ENCODE measurements at regions not wholly inside any gene's neighbourhood (a gene's known extent, or its start where the extent isn't known, plus 50 kb on each side); places are given as distances from the start of the nearest gene placed in this dataset.

GRCh38 chr4:82268826-82269193 lies 105.0 kb downstream of the HNRNPD start:
- ChIA-PET CTCF (ENCODE audit: partially characterized antibody) (interaction anchor here (0.6 to 3.7 kb wide), 36 partner anchors 10 to 873 kb away, joined by 3 to 26 read pairs (median 4); no protein-coding TSS in a partner anchor), POLR2A (ENCODE audit: partially characterized antibody) (interaction anchor here (0.7 to 1.7 kb wide), 2 partner anchors 10 to 617 kb away, joined by 3 to 4 read pairs; no protein-coding TSS in a partner anchor)
- H3K14ac ChIP-seq (ENCODE audit: insufficient read length), result no peak overlapping the region
- no peak overlapping the region for H3K4me3 ChIP-seq (ENCODE audit: extremely low read depth in 1 of 4, insufficient read depth in 2 of 4, low read depth in 3 of 4, low read length in 4 of 4)
- H2BK12ac ChIP-seq (ENCODE audit: low read depth, low read length), result no peak overlapping the region
- no peak overlapping the region for H3K4ac ChIP-seq (replicated peaks; ENCODE audit: insufficient read length, low read depth, low read length)
- no peaks in the 10 kb centered on the region for H3K27me3 ChIP-seq (replicated peaks in 1 of 4; ENCODE audit: control insufficient read depth in 3 of 4, extremely low read depth in 1 of 4, insufficient read depth in 3 of 4, low read length in 3 of 4)
- H3K56ac ChIP-seq (replicated peaks; ENCODE audit: insufficient read length, low read depth, low read length), result no peak overlapping the region
- H4K5ac ChIP-seq (ENCODE audit: insufficient read length, low read depth, low read length), result no peak overlapping the region
- DNase-seq (ENCODE audit: low read depth in 1 of 2, low spot score in 2 of 2), result no peak
- no peak overlapping the region for H2BK120ac ChIP-seq (replicated peaks; ENCODE audit: low read depth, low read length)
- no peak for TF ChIP-seq JUND (IDR thresholded peaks at IDR 0.05; ENCODE audit: low read length)
- TF ChIP-seq GABPA (IDR thresholded peaks at IDR 0.05; ENCODE audit: borderline replicate concordance, insufficient read depth, low read length), result no peak
- no peak for TF ChIP-seq ZNF274 (IDR thresholded peaks at IDR 0.05; ENCODE audit: borderline replicate concordance, extremely low read depth, low read length)
- TF ChIP-seq PHF8 (conservative IDR thresholded peaks at IDR 0.05; ENCODE audit: low read depth, low read length), result no peak
- TF ChIP-seq NANOG (IDR thresholded peaks at IDR 0.05; ENCODE audit: insufficient read depth, low read depth, low read length, poor library complexity, severe bottlenecking), result no peak
- TF ChIP-seq SP4 (IDR thresholded peaks at IDR 0.05; ENCODE audit: low read length), result no peak
- TF ChIP-seq HDAC2 (IDR thresholded peaks at IDR 0.05; ENCODE audit: borderline replicate concordance in 1 of 2, low read depth in 2 of 2, low read length in 2 of 2), result no peak
- no peak for TF ChIP-seq CREB1 (IDR thresholded peaks at IDR 0.05)
- no peak for TF ChIP-seq RAD21 (IDR thresholded peaks at IDR 0.05 in 1 of 2, conservative IDR thresholded peaks at IDR 0.05 in 1 of 2; ENCODE audit: low read depth in 2 of 2, low read length in 2 of 2)
- TF ChIP-seq GTF2F1 (IDR thresholded peaks at IDR 0.05; ENCODE audit: borderline replicate concordance, low read depth, low read length), result no peak
- no peak overlapping the region for H4K91ac ChIP-seq (replicated peaks; ENCODE audit: insufficient read length, low read length)
- 0 out of 4 replicates have a peak, but pooled peaks cover 0 to 2% of the 10 kb centered on the region in 2 experiments for H3K9me3 ChIP-seq (ENCODE audit: insufficient read depth in 2 of 2, low read depth in 1 of 2, low read length in 1 of 2)
- H4K8ac ChIP-seq (ENCODE audit: extremely low read depth, insufficient read depth, low read length), result no peak overlapping the region
- no peak for FAIRE-seq
- H3K27ac ChIP-seq (ENCODE audit: low read depth, low read length), result no peak overlapping the region
- H3K4me2 ChIP-seq (ENCODE audit: insufficient read depth in 1 of 2, low read depth in 2 of 2, low read length in 2 of 2), result no peak overlapping the region
- no peak overlapping the region for H3K18ac ChIP-seq (ENCODE audit: extremely low read depth, low read length)
- H3K36me3 ChIP-seq (ENCODE audit: control insufficient read depth in 2 of 4, insufficient read depth in 4 of 4, low read length in 3 of 4), result no peaks in the 10 kb centered on the region
- H2BK20ac ChIP-seq (ENCODE audit: low read length), result no peak overlapping the region
- no peak overlapping the region for H2BK15ac ChIP-seq (ENCODE audit: low read length)
- no peaks in the 10 kb centered on the region for H3K79me2 ChIP-seq (ENCODE audit: control insufficient read depth in 1 of 2, insufficient read depth in 2 of 2, low read length in 2 of 2)
- WGBS, 2 experiments (ENCODE audit: extremely low coverage in 1 of 2, insufficient coverage in 1 of 2, insufficient read length in 1 of 2, insufficient replicate concordance in 2 of 2, low coverage in 1 of 2, low lambda C conversion rate in 2 of 2, missing lambda C conversion rate in 1 of 2), result 54% methylated on average over 3 of the region's 3 CpGs; no CpG with 5 or more reads in 1 of the 2 experiments
- no peaks in the 10 kb centered on the region for H3K23me2 ChIP-seq (ENCODE audit: low read depth, low read length)
- no peaks in the 10 kb centered on the region for H4K20me1 ChIP-seq (replicated peaks in 1 of 2; ENCODE audit: control insufficient read depth in 1 of 2, insufficient read depth in 2 of 2, low read length in 2 of 2)
- no peak overlapping the region for H2AFZ ChIP-seq (ENCODE audit: low read length)
- H3K9ac ChIP-seq (replicated peaks in 1 of 4; ENCODE audit: extremely low read depth in 1 of 4, low read depth in 3 of 4, low read length in 3 of 4), result no peak overlapping the region
- H3K79me1 ChIP-seq (ENCODE audit: low read depth, low read length), result no peaks in the 10 kb centered on the region
- H2BK5ac ChIP-seq (ENCODE audit: low read depth, low read length), result no peak overlapping the region
- H2AK5ac ChIP-seq (ENCODE audit: low read depth, low read length), result no peak overlapping the region
- H3K4me1 ChIP-seq (replicated peaks in 1 of 4; ENCODE audit: control insufficient read depth in 3 of 4, insufficient read depth in 4 of 4, low read length in 3 of 4), result peaks cover 0 to 6% (median 1%) of the 10 kb centered on the region in 4 experiments; a peak in 3 of 7 replicates
- no peak overlapping the region for H3K23ac ChIP-seq (ENCODE audit: insufficient read length)

Measured in H1 (cell line).